ENCODE measurements at regions not wholly inside any gene's neighbourhood (a gene's known extent, or its start where the extent isn't known, plus 50 kb on each side); places are given as distances from the start of the nearest gene placed in this dataset.

DNA sequence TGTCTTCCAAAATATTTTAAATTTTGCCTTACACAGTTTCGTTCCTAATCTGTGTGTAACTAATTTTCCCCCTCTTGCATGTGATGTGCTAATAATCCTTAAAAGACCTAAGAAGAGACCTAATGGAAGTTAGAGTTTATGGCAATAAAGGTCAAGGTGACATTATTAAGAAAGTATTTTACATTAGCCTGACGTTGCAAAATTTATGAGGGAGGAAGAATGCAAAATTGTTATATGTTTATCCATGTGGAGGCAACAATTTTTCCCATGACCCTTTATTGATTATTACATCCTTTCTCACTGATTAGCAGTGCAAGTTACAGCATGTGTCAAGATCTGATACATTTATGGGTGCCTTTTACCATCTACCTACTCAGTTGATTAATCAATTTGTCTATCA is 373.8 kb upstream of the ROBO1 start:
- no peak for FAIRE-seq

DNA sequence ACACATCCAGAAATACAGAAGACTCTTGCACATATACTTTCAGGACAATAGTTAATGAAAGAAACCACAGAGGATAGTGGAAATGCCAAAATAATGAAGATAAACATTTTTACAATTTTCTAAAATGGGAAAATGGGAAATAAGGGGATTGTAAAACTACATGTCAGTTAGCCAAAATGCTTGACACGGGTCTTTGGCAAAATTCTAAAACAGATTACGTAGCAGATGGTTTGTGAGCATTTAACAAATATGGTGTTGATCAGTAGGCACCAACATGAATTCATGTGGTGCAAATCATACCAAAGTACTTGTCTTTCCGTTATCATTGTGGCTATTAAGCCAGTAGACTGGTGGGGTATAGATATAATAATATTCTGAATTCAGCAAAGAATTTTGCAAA is 348.5 kb upstream of the ROBO1 start:
- no peak for FAIRE-seq

- no peak for FAIRE-seq
These were observed 346.9 kb upstream of the ROBO1 start for GRCh38 chr3:80114694-80115093.

- FAIRE-seq, result no peak
These were observed 345.5 kb upstream of the ROBO1 start for GRCh38 chr3:80113331-80113730.

GRCh38 chr3:80099559-80100066 is 331.8 kb upstream of the ROBO1 start:
- FAIRE-seq, result no peak

DNA sequence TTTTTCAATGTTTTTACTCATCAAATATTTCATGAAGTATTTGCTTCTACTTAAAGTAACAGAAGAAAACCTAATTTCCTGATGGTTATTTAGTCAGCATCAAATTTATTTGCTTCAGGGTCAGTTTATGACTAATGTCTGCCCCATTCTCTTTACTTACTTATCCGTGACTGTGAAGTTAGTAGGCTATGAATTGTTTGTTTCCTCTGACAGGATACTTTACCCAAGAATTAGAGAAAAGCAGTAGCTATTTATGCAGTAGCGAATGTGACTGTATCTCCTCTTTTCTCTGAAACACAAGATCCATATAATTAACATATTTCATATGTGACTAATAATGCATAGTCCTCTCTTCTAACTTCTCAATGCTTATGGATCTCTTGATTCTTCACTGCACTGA is 329.9 kb upstream of the ROBO1 start:
- FAIRE-seq, result no peak

DNA sequence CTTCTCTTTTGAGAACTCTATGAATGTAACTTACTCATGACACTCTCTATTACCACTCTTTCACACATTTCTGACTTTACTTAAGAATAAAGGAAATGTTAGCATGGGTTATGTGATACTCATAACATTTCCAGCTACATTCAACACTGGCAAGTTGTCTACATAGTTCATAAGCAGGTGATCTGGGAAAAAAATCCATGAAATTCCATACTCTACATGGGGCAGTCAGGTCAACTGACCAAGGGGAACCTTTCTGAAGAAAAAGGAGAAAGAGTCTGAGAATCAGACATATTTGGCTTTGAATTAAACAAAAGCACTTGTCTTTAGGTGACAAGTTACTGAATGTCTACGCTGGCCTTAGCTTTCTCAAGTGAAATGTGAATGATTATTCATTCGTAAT is 329.1 kb upstream of the ROBO1 start:
- FAIRE-seq, result no peak

DNA sequence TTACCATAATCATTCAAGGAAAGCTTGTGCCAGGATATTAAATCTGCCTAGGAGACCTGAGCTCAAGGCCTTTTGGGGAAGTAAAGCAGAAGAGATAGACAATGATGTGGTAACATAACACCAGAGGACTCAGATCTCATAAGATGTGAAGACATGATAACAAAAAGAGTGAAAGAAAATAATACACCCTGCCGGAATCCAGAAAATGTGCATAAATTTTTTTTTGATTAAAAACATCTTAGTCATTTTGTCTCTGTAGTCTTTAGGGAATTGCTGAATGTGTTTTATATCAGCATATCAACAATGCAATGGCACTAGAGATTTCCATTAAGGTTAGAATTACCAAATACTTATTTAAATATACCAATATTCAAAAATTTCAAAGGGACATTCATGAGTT is 326.8 kb upstream of the ROBO1 start:
- FAIRE-seq, result no peak

DNA sequence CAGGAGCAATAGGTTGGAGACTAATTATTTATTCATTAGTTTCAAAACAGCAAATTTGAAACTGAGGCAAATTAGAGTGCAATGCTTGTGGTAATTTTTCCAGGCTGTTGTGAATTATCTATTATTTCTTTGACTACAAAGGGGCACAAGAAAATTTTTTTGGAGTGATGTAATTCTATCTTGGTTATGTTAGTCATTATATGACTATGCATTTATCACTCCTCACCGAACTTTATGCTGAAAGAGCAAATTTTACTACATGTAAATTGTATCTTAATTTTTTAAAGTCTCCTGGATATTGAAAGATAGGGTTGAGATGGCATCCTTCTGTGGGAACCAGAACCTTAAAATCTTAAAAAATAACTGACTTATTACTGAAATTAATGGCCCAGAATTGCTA is 320.0 kb upstream of the ROBO1 start:
- no peak for FAIRE-seq

GRCh38 chr3:80086426-80086825 is 318.6 kb upstream of the ROBO1 start:
- FAIRE-seq, result no peak

DNA sequence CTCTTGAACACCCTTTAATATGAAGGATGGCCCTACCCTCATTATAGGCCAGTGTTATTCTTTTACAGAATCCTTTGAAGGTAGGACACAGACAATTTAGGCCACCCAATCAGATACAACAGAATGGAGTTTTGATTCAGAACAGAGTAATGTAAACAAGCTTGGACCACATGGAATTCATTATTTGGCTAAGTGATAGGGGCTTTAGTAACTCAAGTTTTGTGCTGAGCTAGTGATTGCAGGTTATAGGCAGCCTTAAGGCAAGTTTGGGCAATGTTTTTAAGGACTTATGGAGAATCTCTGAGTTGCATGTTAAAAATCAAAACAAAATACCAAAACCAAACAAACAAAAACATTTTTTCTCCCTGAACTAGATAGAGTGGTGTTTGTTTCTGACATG is 312.1 kb upstream of the ROBO1 start:
- FAIRE-seq, result no peak

DNA sequence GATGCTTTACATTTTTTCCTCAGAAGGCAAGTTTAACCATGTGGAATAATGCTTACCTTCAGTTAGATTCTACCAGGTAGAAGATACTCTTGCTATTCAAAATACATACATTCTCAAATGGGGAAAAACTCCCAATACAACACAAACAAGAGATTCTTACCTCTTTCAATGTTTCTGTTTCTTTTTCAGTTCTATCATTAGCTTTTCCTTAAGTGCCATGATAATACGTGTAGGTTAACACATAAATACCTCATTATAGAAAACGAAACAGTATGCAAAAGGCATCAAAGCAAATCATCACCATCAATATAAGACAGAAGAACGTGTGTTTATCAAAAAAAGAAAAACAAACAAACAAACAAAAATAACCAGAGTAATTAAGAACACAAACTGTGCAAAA is 300.7 kb upstream of the ROBO1 start:
- FAIRE-seq, result no peak

- no peak for FAIRE-seq
These were observed 295.7 kb upstream of the ROBO1 start for GRCh38 chr3:80063535-80063934.

GRCh38 chr3:80060664-80061063 is 292.9 kb upstream of the ROBO1 start:
- FAIRE-seq, result no peak

DNA sequence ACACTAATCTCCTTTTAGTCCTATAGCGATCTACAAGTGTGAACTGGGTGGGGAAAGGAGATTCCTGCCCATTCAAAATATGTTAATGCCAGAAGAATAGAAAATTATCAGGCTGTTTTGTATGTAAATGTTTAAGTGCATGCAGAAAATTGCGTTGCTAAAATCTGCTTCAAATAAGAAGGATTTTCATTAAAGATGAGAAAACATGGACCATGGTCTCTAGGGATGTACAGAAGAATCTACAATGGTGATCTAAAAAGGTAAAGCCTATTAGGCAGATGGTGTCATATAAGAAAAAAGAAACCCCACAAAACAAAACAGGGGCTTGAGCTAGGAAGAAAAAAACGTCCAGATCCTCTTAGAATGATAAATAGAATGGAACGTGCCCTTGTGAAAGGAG is 287.5 kb upstream of the ROBO1 start:
- no peak for FAIRE-seq

GRCh38 chr3:80052271-80052670 is 284.5 kb upstream of the ROBO1 start:
- FAIRE-seq, result no peak

- no peak for FAIRE-seq
These were observed 283.8 kb upstream of the ROBO1 start for GRCh38 chr3:80051602-80051962.

- no peak for FAIRE-seq
These were observed 283.2 kb upstream of the ROBO1 start for GRCh38 chr3:80050826-80051601.

DNA sequence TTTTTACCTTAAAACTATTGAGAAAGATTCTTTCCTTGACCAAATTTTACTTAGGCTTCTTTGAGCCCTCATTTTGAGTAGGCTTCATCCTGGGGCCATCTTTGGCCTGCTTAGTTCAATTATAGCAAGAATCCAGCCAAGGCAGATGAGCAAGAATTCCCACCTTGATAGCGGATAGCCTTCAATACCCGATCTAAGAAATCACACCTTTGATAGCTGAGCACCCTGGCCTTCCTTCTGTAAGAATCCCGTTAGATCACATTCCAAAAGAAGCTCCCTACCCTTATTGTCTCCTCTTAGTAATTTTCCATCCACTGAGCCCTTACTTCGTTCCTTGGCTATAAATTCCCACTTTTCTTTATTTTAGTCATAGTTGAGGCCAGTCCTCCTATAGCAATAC is 275.4 kb upstream of the ROBO1 start:
- FAIRE-seq, result no peak

GRCh38 chr3:80040067-80040466 is 272.3 kb upstream of the ROBO1 start:
- no peak for FAIRE-seq

DNA sequence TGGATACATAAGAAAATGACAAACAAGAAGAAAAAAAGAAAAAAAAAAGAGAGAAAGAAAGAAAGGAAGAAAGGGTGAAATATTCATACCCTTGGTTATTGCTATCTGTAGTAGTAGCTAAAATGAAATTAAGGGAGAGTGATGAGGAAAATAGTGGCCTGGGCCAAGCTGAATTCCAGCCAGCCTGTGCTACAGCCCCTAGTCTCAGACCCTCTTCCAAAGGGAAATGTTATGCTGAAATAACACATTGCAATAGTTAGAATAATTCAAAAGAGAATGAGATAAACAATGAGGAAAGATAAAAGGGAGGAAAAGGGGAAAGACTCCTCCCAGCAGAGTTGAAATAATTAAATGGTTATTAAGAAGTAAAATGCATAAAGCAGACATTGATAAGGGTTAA is 268.4 kb upstream of the ROBO1 start:
- no peak for FAIRE-seq

DNA sequence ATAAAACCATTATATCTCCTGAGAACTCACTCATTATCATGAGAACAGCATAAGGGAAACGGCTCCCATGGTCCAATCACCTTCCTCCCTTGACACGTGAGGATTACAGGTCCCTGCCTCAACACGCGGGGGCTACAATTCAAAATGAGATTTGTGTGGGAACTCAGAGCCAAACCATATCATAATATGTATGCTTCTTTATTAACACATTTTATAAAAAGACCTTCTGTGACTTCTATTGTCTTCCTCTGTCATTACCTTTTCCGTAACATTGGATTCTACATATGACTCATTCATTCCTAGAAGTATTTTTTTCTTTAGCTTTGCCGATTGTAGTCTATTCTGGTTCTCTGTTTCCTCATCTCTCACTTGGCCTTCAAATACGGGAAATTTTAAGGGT is 267.2 kb upstream of the ROBO1 start:
- FAIRE-seq, result no peak

- no peak for FAIRE-seq
These were observed 255.2 kb upstream of the ROBO1 start for GRCh38 chr3:80023010-80023409.

- FAIRE-seq, result no peak
These were observed 250.6 kb upstream of the ROBO1 start for GRCh38 chr3:80018375-80018774.

DNA sequence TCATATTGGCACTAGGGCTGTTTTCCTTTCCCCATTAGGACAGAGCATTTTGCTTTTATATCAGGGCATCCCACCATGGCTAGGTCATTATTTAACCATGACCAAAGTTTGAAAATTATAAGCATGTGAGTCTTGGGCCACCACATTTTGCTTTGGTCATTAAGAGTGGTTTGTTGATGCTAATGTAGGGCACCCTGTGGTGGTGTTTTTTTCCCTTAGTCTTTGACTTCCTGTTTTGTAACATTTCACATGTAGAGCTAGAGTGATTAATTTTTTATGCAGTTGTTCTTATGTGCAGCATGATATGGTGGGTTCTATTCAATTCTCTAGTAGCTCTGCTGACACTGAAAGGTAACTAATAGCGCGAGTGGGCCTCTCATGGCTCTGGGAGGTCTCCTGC is 249.6 kb upstream of the ROBO1 start:
- FAIRE-seq, result no peak
